A549 (cell line): ENCODE measurements at regions not wholly inside any gene's neighbourhood (a gene's known extent, or its start where the extent isn't known, plus 50 kb on each side); places are given as distances from the start of the nearest gene placed in this dataset.

ENCODE experiments used
- ATAC-seq, 2 experiments: fragments of 200-7000 bp in 1 of 2; fragments of >200 bp in 1 of 2; cut with Nextera tagmentation in 1 of 2; cut with Tn5 transposase in 1 of 2; 3 replicates each; pipeline versions ENCODE4 v1.8.0 to v1.9.1; 2018 to 2020; ENCODE audit warnings: mild to moderate bottlenecking in 1 of 2, moderate library complexity in 1 of 2
- CTCF ChIA-PET: fragments of 300-600 bp; sonication (Branson Sonifier 250); formaldehyde crosslinking; extraction: SDS; loops from one replicate; lab custom pipeline; 2021; ENCODE audit warnings: antibody characterized with exemption, inconsistent platforms; lab: Yijun Ruan, JAX
- POLR2A ChIA-PET: fragments of 350-600 bp; formaldehyde crosslinking; extraction: SDS; loops from one replicate; lab custom pipeline; 2021; ENCODE audit warnings: antibody characterized with exemption, inconsistent platforms; lab: Yijun Ruan, JAX
- DNase-seq, 2 experiments: peaks; one replicate each; pipeline versions ENCODE4 v3.0.0 to v3.0.0-alpha.2; 2011 to 2016; ENCODE audit warnings: low read depth in 1 of 2, low spot score in 1 of 2
- FAIRE-seq: peaks from 2 replicates; lab custom pipeline; 2011; peaks lifted over from hg19 to GRCh38; lab: Jason Lieb, UNC
- H3K27ac ChIP-seq, 2 experiments: fragments of >200 bp; sonication (Bioruptor Twin); formaldehyde crosslinking; 3 replicates each; pipeline ENCODE4 v1.5.1; 2016 to 2017
- H3K4me1 ChIP-seq: fragments of >200 bp; sonication (Bioruptor Twin); formaldehyde crosslinking; 3 replicates; pipeline ENCODE4 v1.6.1; 2016
- H3K4me2 ChIP-seq: fragments of >200 bp; sonication (Bioruptor Twin); formaldehyde crosslinking; 3 replicates; pipeline ENCODE4 v1.6.1; 2016
- H3K4me3 ChIP-seq: fragments of >200 bp; sonication (Bioruptor Twin); formaldehyde crosslinking; 3 replicates; pipeline ENCODE4 v1.5.1; 2016
- H3K9me3 ChIP-seq: fragments of >200 bp; sonication (Bioruptor Twin); formaldehyde crosslinking; 3 replicates; pipeline ENCODE4 v1.6.1; 2016
- BHLHE40 ChIP-seq: IDR thresholded peaks from 2 replicates; pipeline ENCODE4 v1.6.1; 2012; ENCODE audit warnings: low read depth, low read length, inconsistent platforms
- CBX2 ChIP-seq: fragments of 200-600 bp; sonication (generic); IDR thresholded peaks from 2 replicates; pipeline ENCODE4 v1.6.1; 2016; ENCODE audit warnings: low read depth, mild to moderate bottlenecking, borderline replicate concordance
- CEBPB ChIP-seq, 2 experiments: fragments of >200 bp in 1 of 2; sonication (Bioruptor Twin) in 1 of 2; formaldehyde crosslinking in 1 of 2; IDR thresholded peaks; 2 replicates each; pipeline ENCODE4 v1.6.1; 2012 to 2016
- CHD2 ChIP-seq: fragments of 150-350 bp; IDR thresholded peaks from 2 replicates; pipeline ENCODE4 v1.6.1; 2014; ENCODE audit warnings: low read length; ENCODE audit not compliant: partially characterized antibody
- CTCF ChIP-seq: fragments of >200 bp; sonication (Bioruptor Twin); formaldehyde crosslinking; IDR thresholded peaks from 3 replicates; pipeline ENCODE4 v1.5.1; 2016
- EHMT2 ChIP-seq: fragments of 200-600 bp; sonication (generic); IDR thresholded peaks from 2 replicates; pipeline ENCODE4 v1.6.1; 2016; ENCODE audit warnings: antibody characterized with exemption, low read depth, mild to moderate bottlenecking, moderate library complexity
- ELK1 ChIP-seq: fragments of 150-350 bp; IDR thresholded peaks from 2 replicates; pipeline ENCODE4 v1.6.1; 2014; ENCODE audit warnings: low read depth, mild to moderate bottlenecking, low read length
- FOXS1 ChIP-seq: fragments of 250-450 bp; sonication (Bioruptor Pico); IDR thresholded peaks from 2 replicates; pipeline ENCODE4 v1.5.0; 2020; ENCODE audit warnings: mild to moderate bottlenecking, moderate library complexity
- GATA3 ChIP-seq: IDR thresholded peaks from 2 replicates; pipeline ENCODE4 v1.6.1; 2012; ENCODE audit warnings: borderline replicate concordance
- HDAC2 ChIP-seq: fragments of 200-600 bp; sonication (generic); IDR thresholded peaks from 2 replicates; pipeline ENCODE4 v1.6.1; 2016
- HEYL ChIP-seq: fragments of 250-450 bp; sonication (Bioruptor Pico); IDR thresholded peaks from 2 replicates; pipeline ENCODE4 v1.8.0; 2021; ENCODE audit warnings: mild to moderate bottlenecking, moderate library complexity
- HOXA7 ChIP-seq: fragments of 250-450 bp; sonication (Bioruptor Pico); IDR thresholded peaks from 2 replicates; pipeline ENCODE4 v1.5.0; 2020; ENCODE audit warnings: mild to moderate bottlenecking, moderate library complexity
- HOXB13 ChIP-seq: fragments of 250-450 bp; sonication (Bioruptor Pico); IDR thresholded peaks from 2 replicates; pipeline ENCODE4 v1.5.0; 2020; ENCODE audit warnings: low read depth, mild to moderate bottlenecking, moderate library complexity
- JUN ChIP-seq, 2 experiments: fragments of >200 bp; sonication (Bioruptor Twin); formaldehyde crosslinking; IDR thresholded peaks; 2 replicates in 1 of 2; 3 replicates in 1 of 2; pipeline ENCODE4 v1.6.1; 2016 to 2017
- MAX ChIP-seq: IDR thresholded peaks from 2 replicates; pipeline ENCODE4 v1.6.1; 2012
- MAZ ChIP-seq: fragments of 150-350 bp; IDR thresholded peaks from 2 replicates; pipeline ENCODE4 v1.6.1; 2014; ENCODE audit warnings: antibody characterized with exemption, low read depth, low read length, borderline replicate concordance
- NFE2L2 ChIP-seq: fragments of 150-350 bp; conservative IDR thresholded peaks from 2 replicates; pipeline ENCODE4 v1.6.1; 2014; ENCODE audit warnings: low read length
- NPAS2 ChIP-seq: fragments of 250-450 bp; sonication (Bioruptor Pico); IDR thresholded peaks from 2 replicates; pipeline ENCODE4 v1.8.0; 2022; ENCODE audit warnings: mild to moderate bottlenecking, moderate library complexity, borderline replicate concordance
- PBX3 ChIP-seq: IDR thresholded peaks from 2 replicates; pipeline ENCODE4 v1.6.1; 2012
- PHF8 ChIP-seq: fragments of 200-600 bp; sonication (generic); IDR thresholded peaks from 2 replicates; pipeline ENCODE4 v1.6.1; 2016; ENCODE audit warnings: low read depth, mild to moderate bottlenecking, antibody characterized with exemption, moderate library complexity, borderline replicate concordance
- POLR2AphosphoS2 ChIP-seq: conservative IDR thresholded peaks from 2 replicates; pipeline ENCODE4 v1.6.1; 2012; ENCODE audit warnings: low read length, improper control_type of control experiment, inconsistent platforms
- RAD21 ChIP-seq, 2 experiments: fragments of >200 bp in 1 of 2; sonication (Bioruptor Twin) in 1 of 2; formaldehyde crosslinking in 1 of 2; IDR thresholded peaks in 1 of 2; conservative IDR thresholded peaks in 1 of 2; 2 replicates in 1 of 2; 3 replicates in 1 of 2; pipeline ENCODE4 v1.6.1; 2012 to 2018; ENCODE audit warnings: inconsistent platforms in 1 of 2
- REST ChIP-seq: fragments of 200-600 bp; sonication (generic); IDR thresholded peaks from 2 replicates; pipeline ENCODE4 v1.6.1; 2016; ENCODE audit warnings: antibody characterized with exemption, mild to moderate bottlenecking, moderate library complexity
- SREBF2 ChIP-seq: fragments of 450-650 bp; IDR thresholded peaks from 2 replicates; pipeline ENCODE4 v1.6.1; 2014; ENCODE audit warnings: mild to moderate bottlenecking, moderate library complexity
- TFCP2L1 ChIP-seq: fragments of 250-450 bp; sonication (Bioruptor Pico); IDR thresholded peaks from 2 replicates; pipeline ENCODE4 v1.5.0; 2021; ENCODE audit warnings: mild to moderate bottlenecking
- TP53 ChIP-seq: fragments of 250-450 bp; sonication (Bioruptor Pico); IDR thresholded peaks from 2 replicates; pipeline ENCODE4 v1.5.0; 2021; ENCODE audit warnings: mild to moderate bottlenecking, moderate library complexity
- USF2 ChIP-seq: fragments of 450-650 bp; IDR thresholded peaks from 2 replicates; pipeline ENCODE4 v1.6.1; 2014; ENCODE audit warnings: antibody characterized with exemption
- ZNF302 ChIP-seq: fragments of 250-450 bp; sonication (Bioruptor Pico); IDR thresholded peaks from 2 replicates; pipeline ENCODE4 v1.9.0; 2021; ENCODE audit warnings: inconsistent platforms, mild to moderate bottlenecking, moderate library complexity
- ZSCAN20 ChIP-seq: fragments of 250-450 bp; sonication (Bioruptor Pico); IDR thresholded peaks from 2 replicates; pipeline ENCODE4 v1.8.0; 2022; ENCODE audit warnings: mild to moderate bottlenecking, moderate library complexity
- WGBS: methylation state at CpG from one replicate; pipeline ENCODE4 v1.1.6; 2017; ENCODE audit errors: missing lambda C conversion rate; 5-methylcytosine and 5-hydroxymethylcytosine counted together

GRCh38 chr17:74126959-74127358 lies 76.5 kb upstream of the RPL38 start:
- 66% methylated on average over 5 of the region's 5 CpGs for WGBS
- ChIA-PET POLR2A (no interaction called here), CTCF (interaction anchor here (0.6 to 0.7 kb wide), 2 partner anchors 76 to 150 kb away, joined by 3 read pairs; partner anchors contain the start of gene RPL38)
- peaks cover 5% of the 10 kb centered on the region for H3K9me3 ChIP-seq
- FAIRE-seq (no peak), ATAC-seq (no peak), DNase-seq (no peak)
- TF ChIP-seq RAD21 (conservative IDR thresholded peaks at IDR 0.05 in 1 of 2, IDR thresholded peaks at IDR 0.05 in 1 of 2): no peak
- TF ChIP-seq TP53: no peak
- TF ChIP-seq FOXS1 (CRISPR knock-in tag): no peak
- no peak for TF ChIP-seq SREBF2
- no peak for TF ChIP-seq CEBPB (IDR thresholded peaks at IDR 0.05)
- TF ChIP-seq REST: no peak
- TF ChIP-seq PBX3: no peak
- TF ChIP-seq NPAS2 (CRISPR knock-in tag): no peak
- TF ChIP-seq GATA3: no peak
- no peak for TF ChIP-seq ZSCAN20 (CRISPR knock-in tag)
- TF ChIP-seq PHF8: no peak
- TF ChIP-seq USF2: no peak
- TF ChIP-seq JUN (IDR thresholded peaks at IDR 0.05): no peak
- TF ChIP-seq HOXA7 (CRISPR knock-in tag): no peak
- H3K4me1 ChIP-seq: peaks cover 6% of the 10 kb centered on the region; the same call in 1 of the 3 replicates
- H3K4me3 ChIP-seq: no peak overlapping the region
- no peak overlapping the region for H3K27ac ChIP-seq
- no peak overlapping the region for H3K4me2 ChIP-seq

GRCh38 chr17:74128456-74129211 lies 74.8 kb upstream of the RPL38 start:
- H3K4me3 ChIP-seq: no peak overlapping the region
- WGBS: 44% methylated on average over 10 of the region's 10 CpGs
- ChIA-PET POLR2A (no interaction called here), CTCF (interaction anchor here (0.6 to 2.5 kb wide), 3 partner anchors 17 to 39 kb away, joined by 3 to 11 read pairs (median 4); no protein-coding TSS in a partner anchor)
- peaks cover 15% of the 10 kb centered on the region for H3K9me3 ChIP-seq
- H3K27ac ChIP-seq: no peak overlapping the region
- H3K4me1 ChIP-seq: peaks cover 2% of the 10 kb centered on the region; the same call in 1 of the 3 replicates
- DNase-seq: no peak
- FAIRE-seq: no peak
- no peak overlapping the region for H3K4me2 ChIP-seq
- ATAC-seq: no peak
- TF ChIP-seq CHD2: no peak
- no peak for TF ChIP-seq ZNF302 (CRISPR knock-in tag)
- no peak for TF ChIP-seq SREBF2
- TF ChIP-seq HEYL (CRISPR knock-in tag): no peak
- TF ChIP-seq CEBPB (IDR thresholded peaks at IDR 0.05): no peak
- no peak for TF ChIP-seq NFE2L2
- no peak for TF ChIP-seq HDAC2
- no peak for TF ChIP-seq MAX
- TF ChIP-seq MAZ: no peak
- TF ChIP-seq TFCP2L1 (CRISPR knock-in tag): no peak
- no peak for TF ChIP-seq HOXB13
- TF ChIP-seq ZSCAN20 (CRISPR knock-in tag): no peak
- TF ChIP-seq POLR2AphosphoS2: no peak
- TF ChIP-seq RAD21 (conservative IDR thresholded peaks at IDR 0.05 in 1 of 2, IDR thresholded peaks at IDR 0.05 in 1 of 2): no peak
- no peak for TF ChIP-seq EHMT2
- TF ChIP-seq CBX2: no peak
- TF ChIP-seq BHLHE40: no peak
- TF ChIP-seq ELK1: no peak
- no peak for TF ChIP-seq CTCF
